Tibial nerve (tissue), 3 donors: ENCODE measurements at regions not wholly inside any gene's neighbourhood (a gene's known extent, or its start where the extent isn't known, plus 50 kb on each side); places are given as distances from the start of the nearest gene placed in this dataset.

ENCODE experiments used
- POLR2A ChIP-seq, 2 donors: fragments of 450-650 bp; IDR thresholded peaks; one replicate each; pipeline ENCODE4 v1.6.1; 2017; ENCODE audit warnings: antibody characterized with exemption in 2 of 2, mild to moderate bottlenecking in 2 of 2, moderate library complexity in 2 of 2
- TF ChIP-seq, protein P1 (sequence below), 5 experiments: fragments of 200-600 bp in 3 of 5; fragments of 450-650 bp in 2 of 5; sonication (generic) in 3 of 5; IDR thresholded peaks; one replicate each; pipeline ENCODE4 v1.5.1; 2016 to 2019; ENCODE audit warnings: antibody characterized with exemption in 5 of 5, mild to moderate bottlenecking in 3 of 5, moderate library complexity in 2 of 5

DNA sequence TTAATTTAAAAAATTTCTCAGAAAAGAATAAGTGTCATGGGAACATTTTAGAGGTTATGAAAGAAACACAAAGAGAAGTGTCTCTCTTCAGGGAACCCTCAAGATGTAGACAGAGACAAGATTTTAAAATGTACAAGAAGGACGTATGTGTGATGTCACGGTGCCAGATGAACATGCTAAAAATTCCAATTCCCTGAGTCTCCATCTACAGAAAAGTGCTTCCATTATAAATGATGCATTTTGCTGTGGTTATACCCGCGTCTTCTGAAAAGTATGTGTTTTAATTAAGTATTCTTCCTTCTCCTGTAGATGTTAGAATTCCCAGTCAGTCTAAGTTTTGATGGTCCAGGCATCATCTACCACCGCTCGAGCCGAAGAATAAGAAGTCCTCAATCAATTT is 489.1 kb downstream of the PREX1 start:
- TF ChIP-seq, protein P1, sequence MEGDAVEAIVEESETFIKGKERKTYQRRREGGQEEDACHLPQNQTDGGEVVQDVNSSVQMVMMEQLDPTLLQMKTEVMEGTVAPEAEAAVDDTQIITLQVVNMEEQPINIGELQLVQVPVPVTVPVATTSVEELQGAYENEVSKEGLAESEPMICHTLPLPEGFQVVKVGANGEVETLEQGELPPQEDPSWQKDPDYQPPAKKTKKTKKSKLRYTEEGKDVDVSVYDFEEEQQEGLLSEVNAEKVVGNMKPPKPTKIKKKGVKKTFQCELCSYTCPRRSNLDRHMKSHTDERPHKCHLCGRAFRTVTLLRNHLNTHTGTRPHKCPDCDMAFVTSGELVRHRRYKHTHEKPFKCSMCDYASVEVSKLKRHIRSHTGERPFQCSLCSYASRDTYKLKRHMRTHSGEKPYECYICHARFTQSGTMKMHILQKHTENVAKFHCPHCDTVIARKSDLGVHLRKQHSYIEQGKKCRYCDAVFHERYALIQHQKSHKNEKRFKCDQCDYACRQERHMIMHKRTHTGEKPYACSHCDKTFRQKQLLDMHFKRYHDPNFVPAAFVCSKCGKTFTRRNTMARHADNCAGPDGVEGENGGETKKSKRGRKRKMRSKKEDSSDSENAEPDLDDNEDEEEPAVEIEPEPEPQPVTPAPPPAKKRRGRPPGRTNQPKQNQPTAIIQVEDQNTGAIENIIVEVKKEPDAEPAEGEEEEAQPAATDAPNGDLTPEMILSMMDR (IDR thresholded peaks at IDR 0.05): no peak
- TF ChIP-seq POLR2A (IDR thresholded peaks at IDR 0.05): no peak
